IPS-NIHi7 (cell line): ENCODE measurements at regions not wholly inside any gene's neighbourhood (a gene's known extent, or its start where the extent isn't known, plus 50 kb on each side); places are given as distances from the start of the nearest gene placed in this dataset.

Source experiments
- DNase-seq: peaks from one replicate; pipeline ENCODE4 v3.0.0; 2012; ENCODE audit warnings: mixed read lengths; ENCODE audit errors: extremely low spot score

DNA sequence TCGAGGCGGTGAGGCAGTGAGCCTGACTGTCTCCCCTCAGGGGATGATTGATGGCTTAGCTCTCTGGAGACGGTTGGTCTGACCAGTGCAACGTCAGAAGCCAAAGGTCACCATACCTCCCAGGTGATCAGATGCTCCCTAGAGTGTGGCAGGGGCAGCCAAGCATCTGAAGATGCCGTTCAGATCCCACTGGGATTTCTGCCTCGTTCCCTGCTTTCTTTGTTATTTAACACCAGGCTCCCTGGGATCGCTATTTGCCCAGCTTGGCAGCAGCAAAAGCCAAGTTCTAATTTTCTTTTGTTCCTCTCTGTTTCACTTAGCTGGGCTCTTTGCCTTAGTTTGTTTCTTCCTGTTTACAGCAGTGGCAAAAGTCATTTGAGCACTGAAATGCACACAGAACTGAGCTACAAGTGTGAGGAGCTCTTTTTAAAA, 53.5 kb upstream of the SVIL start:
- peak; percentile 79 for DNase-seq

DNA sequence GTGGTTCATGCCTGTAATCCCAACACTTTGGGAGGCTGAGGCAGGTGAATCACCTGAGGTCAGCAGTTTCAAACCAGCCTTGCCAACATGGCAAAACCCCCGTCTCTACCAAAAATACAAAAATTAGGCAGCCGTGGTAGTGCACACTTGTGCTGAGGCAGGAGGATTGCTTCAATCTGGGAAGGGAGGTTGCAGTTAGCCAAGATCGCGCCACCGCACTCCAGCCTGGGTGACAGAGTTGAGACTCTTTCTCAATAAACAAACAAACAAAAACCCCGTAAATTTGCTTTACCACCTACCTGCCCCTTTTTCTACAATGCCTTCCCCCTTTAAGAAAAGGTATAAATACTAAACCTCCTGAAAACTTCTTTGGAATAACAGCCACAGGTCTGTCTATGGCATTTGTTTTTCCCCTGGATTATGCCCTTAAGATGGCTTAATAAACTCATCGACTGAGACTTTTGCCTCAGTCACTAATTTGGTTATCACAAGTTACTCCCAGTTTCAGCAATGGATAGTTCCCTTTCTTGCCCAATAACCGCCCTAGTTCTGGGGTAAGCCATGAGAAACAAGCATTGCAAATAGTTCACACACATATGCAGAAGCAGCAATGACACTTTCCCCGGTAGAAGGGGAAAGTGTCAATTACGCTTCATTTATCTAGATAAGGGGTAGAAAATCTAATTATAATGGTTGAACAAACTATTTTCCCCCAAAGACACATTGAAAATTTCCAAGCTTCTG, 52.8 kb upstream of the SVIL start:
- DNase-seq: no peak

DNA sequence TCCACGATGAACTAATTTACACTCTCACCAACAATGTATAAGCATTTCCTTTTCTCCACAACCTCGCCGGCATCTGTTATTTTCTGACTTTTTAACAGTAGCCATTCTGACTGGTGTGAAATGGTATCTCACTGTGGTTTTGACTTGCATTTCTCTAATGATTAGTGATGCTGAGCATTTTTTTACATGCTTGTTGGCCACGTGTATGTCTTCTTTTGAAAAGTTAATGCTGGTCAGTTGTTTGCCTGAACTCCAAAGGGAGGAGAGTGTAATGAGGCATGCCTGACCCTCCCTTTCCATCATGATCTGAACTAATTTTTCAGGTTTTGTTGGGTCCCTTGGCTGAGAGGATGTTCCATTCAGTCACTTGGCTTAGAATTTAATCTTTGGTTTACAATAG, 50.7 kb upstream of the SVIL start:
- no peak for DNase-seq
